ENCODE measurements at regions not wholly inside any gene's neighbourhood (a gene's known extent, or its start where the extent isn't known, plus 50 kb on each side); places are given as distances from the start of the nearest gene placed in this dataset.

- H3K36me3 ChIP-seq (replicated peaks in 1 of 2; ENCODE audit: insufficient read depth in 1 of 2, low read depth in 2 of 2) = no peaks in the 10 kb centered on the region
- intact Hi-C loops (cut with DNase I) = no loop called here
- ATAC-seq (no peak), DNase-seq (no peak)
- H3K27ac ChIP-seq = no peak overlapping the region
- H3K9me3 ChIP-seq = no peaks in the 10 kb centered on the region
- H3K4me1 ChIP-seq = no peaks in the 10 kb centered on the region
- WGBS, 2 donors = 73 to 84% methylated on average over 1 of the region's 1 CpG
- H3K4me3 ChIP-seq = no peak overlapping the region
- H3K27me3 ChIP-seq = no peaks in the 10 kb centered on the region
- TF ChIP-seq CTCF (IDR thresholded peaks at IDR 0.05) = no peak
- no peak for TF ChIP-seq POLR2A (IDR thresholded peaks at IDR 0.05)
These were observed 305.7 kb downstream of the SMOC2 start for GRCh38 chr6:168746643-168747042.

GRCh38 chr6:168746013-168746412 is 305.0 kb downstream of the SMOC2 start:
- ATAC-seq = no peak
- Histone ChIP-seq H3K27ac (no peak overlapping the region), H3K4me1 (no peaks in the 10 kb centered on the region), H3K27me3 (no peaks in the 10 kb centered on the region), H3K9me3 (no peaks in the 10 kb centered on the region), H3K36me3 (replicated peaks in 1 of 2; ENCODE audit: insufficient read depth in 1 of 2, low read depth in 2 of 2) (no peaks in the 10 kb centered on the region), H3K4me3 (no peak overlapping the region)
- 77 to 87% methylated on average over 3 of the region's 3 CpGs for WGBS, 2 donors
- DNase-seq = no peak
- intact Hi-C loops (cut with DNase I) = no loop called here
- no peak for TF ChIP-seq CTCF (IDR thresholded peaks at IDR 0.05)
- no peak for TF ChIP-seq POLR2A (IDR thresholded peaks at IDR 0.05)

- H3K27me3 ChIP-seq = no peaks in the 10 kb centered on the region
- TF ChIP-seq CTCF (IDR thresholded peaks at IDR 0.05) = no peak
- no peaks in the 10 kb centered on the region for H3K36me3 ChIP-seq (replicated peaks in 1 of 2; ENCODE audit: insufficient read depth in 1 of 2, low read depth in 2 of 2)
- H3K9me3 ChIP-seq = no peaks in the 10 kb centered on the region
- intact Hi-C loops (cut with DNase I) = no loop called here
- WGBS, 2 donors = 67 to 77% methylated on average over 3 of the region's 3 CpGs
- no peak overlapping the region for H3K4me3 ChIP-seq
- ATAC-seq = no peak
- no peak for DNase-seq
- no peaks in the 10 kb centered on the region for H3K4me1 ChIP-seq
- no peak overlapping the region for H3K27ac ChIP-seq
These were observed 303.9 kb downstream of the SMOC2 start for GRCh38 chr6:168744861-168745260.

- H3K36me3 ChIP-seq (replicated peaks in 1 of 2; ENCODE audit: insufficient read depth in 1 of 2, low read depth in 2 of 2) = no peaks in the 10 kb centered on the region
- WGBS, 2 donors = 77 to 78% methylated on average over 22 to 23 of the region's 23 CpGs
- H3K4me1 ChIP-seq = no peaks in the 10 kb centered on the region
- H3K9me3 ChIP-seq = no peaks in the 10 kb centered on the region
- no peak overlapping the region for H3K27ac ChIP-seq
- no peak for ATAC-seq
- H3K4me3 ChIP-seq = no peak overlapping the region
- H3K27me3 ChIP-seq = no peaks in the 10 kb centered on the region
- TF ChIP-seq POLR2A (IDR thresholded peaks at IDR 0.05) (no peak), CTCF (IDR thresholded peaks at IDR 0.05) (no peak)
- DNase-seq = no peak
- intact Hi-C loops (cut with DNase I) = no loop called here
These were observed 301.2 kb downstream of the SMOC2 start for GRCh38 chr6:168741942-168742782.

- intact Hi-C loops (cut with DNase I) = no loop called here
- H3K36me3 ChIP-seq (replicated peaks in 1 of 2; ENCODE audit: insufficient read depth in 1 of 2, low read depth in 2 of 2) = no peaks in the 10 kb centered on the region
- no peak for DNase-seq
- H3K4me1 ChIP-seq = no peaks in the 10 kb centered on the region
- H3K9me3 ChIP-seq = no peaks in the 10 kb centered on the region
- no peak for TF ChIP-seq CTCF (IDR thresholded peaks at IDR 0.05)
- TF ChIP-seq POLR2A (IDR thresholded peaks at IDR 0.05) = no peak
- WGBS, 2 donors = 85 to 87% methylated on average over 3 of the region's 3 CpGs
- no peak overlapping the region for H3K4me3 ChIP-seq
- no peaks in the 10 kb centered on the region for H3K27me3 ChIP-seq
- ATAC-seq = no peak
- H3K27ac ChIP-seq = no peak overlapping the region
These were observed 300.3 kb downstream of the SMOC2 start for GRCh38 chr6:168741305-168741704.

Data from body of pancreas (tissue), 4 donors.